Left renal cortex interstitium (tissue), 4 donors: ENCODE measurements at regions not wholly inside any gene's neighbourhood (a gene's known extent, or its start where the extent isn't known, plus 50 kb on each side); places are given as distances from the start of the nearest gene placed in this dataset.
"Not testable (repeated sequence)": the region's sequence is repeated elsewhere in the genome, so short reads cannot be mapped to it uniquely, and the experiment has no call there.

Source experiments
- DNase-seq, 4 donors: peaks; one replicate each; pipeline ENCODE4 v3.0.0-alpha.2; 2013; ENCODE audit warnings: low read depth in 4 of 4, low spot score in 2 of 4, missing footprints in 1 of 4

- DNase-seq: no peak
Measured at GRCh38 chr2:167607731-167608130, 639.7 kb downstream of the STK39 start.

- DNase-seq: no peak
Measured at GRCh38 chr2:167607211-167607610, 640.2 kb downstream of the STK39 start.

GRCh38 chr2:167602122-167602521 is 645.3 kb downstream of the STK39 start:
- DNase-seq: no peak

- no peak for DNase-seq
Measured at GRCh38 chr2:167599219-167599618, 648.2 kb downstream of the STK39 start.

- DNase-seq: no peak
Measured at GRCh38 chr2:167595839-167596471, 651.4 kb downstream of the STK39 start.

- DNase-seq: no peak
Measured at GRCh38 chr2:167595021-167595420, 652.4 kb downstream of the STK39 start.

- DNase-seq: no peak
Measured at GRCh38 chr2:167592441-167592840, 655.0 kb downstream of the STK39 start.

GRCh38 chr2:167582619-167583018 is 664.8 kb downstream of the STK39 start:
- DNase-seq: no peak

- DNase-seq: no peak
Measured at GRCh38 chr2:167581961-167582574, 665.3 kb downstream of the STK39 start.

GRCh38 chr2:167579826-167580225 is 667.6 kb downstream of the STK39 start:
- no peak for DNase-seq

GRCh38 chr2:167575276-167575675 is 672.1 kb downstream of the STK39 start:
- no peak for DNase-seq

GRCh38 chr2:167572883-167573619 is 674.3 kb downstream of the STK39 start:
- no peak for DNase-seq

GRCh38 chr2:167570370-167570769 is 677.0 kb downstream of the STK39 start:
- no peak for DNase-seq

- DNase-seq: not testable (repeated sequence)
Measured at GRCh38 chr2:167563885-167564619, 675.8 kb downstream of the XIRP2 start.

- not testable (repeated sequence) for DNase-seq
Measured at GRCh38 chr2:167558272-167558991, 670.2 kb downstream of the XIRP2 start.

- no peak for DNase-seq
Measured at GRCh38 chr2:167555098-167555720, 666.9 kb downstream of the XIRP2 start.

- no peak for DNase-seq
Measured at GRCh38 chr2:167553635-167554034, 665.4 kb downstream of the XIRP2 start.

GRCh38 chr2:167551416-167551815 is 663.1 kb downstream of the XIRP2 start:
- no peak for DNase-seq

GRCh38 chr2:167550448-167550847 is 662.2 kb downstream of the XIRP2 start:
- no peak for DNase-seq

GRCh38 chr2:167548396-167548795 is 660.1 kb downstream of the XIRP2 start:
- no peak for DNase-seq
